C4-2B (cell line): ENCODE measurements at regions not wholly inside any gene's neighbourhood (a gene's known extent, or its start where the extent isn't known, plus 50 kb on each side); places are given as distances from the start of the nearest gene placed in this dataset.

Source experiments
- CTCF ChIP-seq: fragments of 450-650 bp; conservative IDR thresholded peaks from 2 replicates; pipeline ENCODE4 v1.5.1; 2017; ENCODE audit warnings: mild to moderate bottlenecking
- ZFX ChIP-seq: fragments of 450-650 bp; IDR thresholded peaks from 2 replicates; pipeline ENCODE4 v1.6.1; 2017

GRCh38 chr2:236769981-236770671, 200.5 kb downstream of the ACKR3 start:
- TF ChIP-seq CTCF (no peak), ZFX (no peak)
